MM.1S (cell line): ENCODE measurements at regions not wholly inside any gene's neighbourhood (a gene's known extent, or its start where the extent isn't known, plus 50 kb on each side); places are given as distances from the start of the nearest gene placed in this dataset.
A peak's percentile ranks its signal among the peaks of the same experiment; 100 is the strongest.

ENCODE experiments used
- DNase-seq: peaks from one replicate; pipeline ENCODE4 v3.0.0-alpha.2; 2015
- H2AFZ ChIP-seq: fragments of 300-600 bp; sonication (generic); 2 replicates; pipeline ENCODE4 v1.6.0; 2016; ENCODE audit warnings: antibody characterized with exemption, low read length
- H3F3A ChIP-seq: fragments of 300-600 bp; sonication (generic); 2 replicates; pipeline ENCODE4 v1.6.1; 2016; ENCODE audit warnings: mild to moderate bottlenecking, antibody characterized with exemption, low read length, moderate library complexity, mixed read lengths; ENCODE audit not compliant: insufficient read depth
- H3K27ac ChIP-seq: fragments of 300-600 bp; sonication (generic); 2 replicates; pipeline ENCODE4 v1.5.1; 2016; ENCODE audit warnings: mild to moderate bottlenecking, low read length
- H3K27me3 ChIP-seq: fragments of 300-600 bp; sonication (generic); replicated peaks from 2 replicates; pipeline ENCODE4 v1.6.0; 2016; ENCODE audit warnings: low read length; ENCODE audit not compliant: insufficient read depth
- H3K36me3 ChIP-seq: fragments of 300-600 bp; sonication (generic); replicated peaks from 2 replicates; pipeline ENCODE4 v1.6.1; 2016; ENCODE audit warnings: mild to moderate bottlenecking, low read length, mixed read lengths; ENCODE audit not compliant: insufficient read depth
- H3K4me1 ChIP-seq: fragments of 300-600 bp; sonication (generic); 2 replicates; pipeline ENCODE4 v1.6.1; 2016; ENCODE audit warnings: low read length, mixed read lengths
- H3K4me2 ChIP-seq: fragments of 300-600 bp; sonication (generic); 2 replicates; pipeline ENCODE4 v1.6.0; 2016; ENCODE audit warnings: low read depth, low read length
- H3K4me3 ChIP-seq: fragments of 300-600 bp; sonication (generic); 2 replicates; pipeline ENCODE4 v1.5.1; 2016; ENCODE audit warnings: low read length, mixed read lengths
- H3K79me2 ChIP-seq: fragments of 300-600 bp; sonication (generic); 2 replicates; pipeline ENCODE4 v1.6.1; 2016; ENCODE audit warnings: mixed run types, low read length, mixed read lengths
- H3K9ac ChIP-seq: fragments of 300-600 bp; sonication (generic); 2 replicates; pipeline ENCODE4 v1.6.1; 2016; ENCODE audit warnings: low read length, mixed read lengths
- H3K9me2 ChIP-seq: fragments of 300-600 bp; sonication (generic); replicated peaks from 2 replicates; pipeline ENCODE4 v1.6.1; 2016; ENCODE audit warnings: mild to moderate bottlenecking, low read length, mixed read lengths; ENCODE audit not compliant: insufficient read depth
- H3K9me3 ChIP-seq: fragments of 300-600 bp; sonication (generic); replicated peaks from 2 replicates; pipeline ENCODE4 v1.6.1; 2016; ENCODE audit warnings: mild to moderate bottlenecking, low read length, mixed read lengths; ENCODE audit not compliant: insufficient read depth
- H4K20me1 ChIP-seq: fragments of 300-600 bp; sonication (generic); 2 replicates; pipeline ENCODE4 v1.6.1; 2016; ENCODE audit warnings: mild to moderate bottlenecking, low read length, moderate library complexity, mixed read lengths; ENCODE audit not compliant: insufficient read depth
- CTCF ChIP-seq: fragments of 300-600 bp; sonication (generic); IDR thresholded peaks from 2 replicates; pipeline ENCODE4 v1.5.1; 2016; ENCODE audit warnings: antibody characterized with exemption, low read length, mixed read lengths
- EZH2 ChIP-seq: fragments of 300-600 bp; sonication (generic); optimal IDR thresholded peaks from 2 replicates; pipeline ENCODE3; 2017; ENCODE audit warnings: low read depth, mild to moderate bottlenecking, antibody characterized with exemption, low read length, mixed read lengths
- EZH2phosphoT487 ChIP-seq: fragments of 300-600 bp; sonication (generic); IDR thresholded peaks from 2 replicates; pipeline ENCODE4 v1.6.1; 2018; ENCODE audit warnings: antibody characterized with exemption, low read length

DNA sequence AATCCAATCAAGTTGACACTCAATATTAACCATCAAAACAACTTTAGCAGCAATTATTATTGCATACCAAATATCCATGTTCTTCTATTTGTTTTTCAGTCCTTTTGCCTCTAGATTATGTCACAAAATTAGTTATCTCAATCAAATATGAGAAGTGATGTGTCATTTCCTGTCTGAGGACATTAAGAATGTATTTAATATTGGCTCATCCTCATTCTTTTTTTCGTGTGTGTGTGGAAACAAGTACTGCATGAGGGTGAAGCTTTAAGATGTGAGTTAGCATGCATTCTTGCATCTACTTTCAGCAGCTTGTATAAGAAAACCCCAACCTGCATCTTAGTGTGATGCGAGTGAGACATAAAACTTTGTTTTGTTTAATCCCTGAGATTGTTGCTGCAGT lies 301.4 kb downstream of the GRIA2 start:
- H3K4me2 ChIP-seq, result no peak overlapping the region
- H3K36me3 ChIP-seq, result no peaks in the 10 kb centered on the region
- H3F3A ChIP-seq, result no peaks in the 10 kb centered on the region
- H3K4me1 ChIP-seq, result no peaks in the 10 kb centered on the region
- no peak overlapping the region for H3K9ac ChIP-seq
- no peaks in the 10 kb centered on the region for H3K79me2 ChIP-seq
- no peaks in the 10 kb centered on the region for H3K27me3 ChIP-seq
- H3K27ac ChIP-seq, result no peak overlapping the region
- no peak for DNase-seq
- H3K4me3 ChIP-seq, result no peak overlapping the region
- TF ChIP-seq EZH2, result no peak
- no peak for TF ChIP-seq CTCF
- no peak for TF ChIP-seq EZH2phosphoT487
- H3K9me3 ChIP-seq, result no peaks in the 10 kb centered on the region
- H2AFZ ChIP-seq, result no peak overlapping the region
- no peaks in the 10 kb centered on the region for H4K20me1 ChIP-seq
- H3K9me2 ChIP-seq, result no peaks in the 10 kb centered on the region

- no peak overlapping the region for H3K9ac ChIP-seq
- H3K4me1 ChIP-seq, result no peaks in the 10 kb centered on the region
- DNase-seq, result no peak
- H3K4me2 ChIP-seq, result no peak overlapping the region
- no peaks in the 10 kb centered on the region for H3K36me3 ChIP-seq
- no peaks in the 10 kb centered on the region for H3F3A ChIP-seq
- H3K4me3 ChIP-seq, result no peak overlapping the region
- H4K20me1 ChIP-seq, result no peaks in the 10 kb centered on the region
- H3K27ac ChIP-seq, result no peak overlapping the region
- H3K27me3 ChIP-seq, result no peaks in the 10 kb centered on the region
- no peaks in the 10 kb centered on the region for H3K79me2 ChIP-seq
- H2AFZ ChIP-seq, result no peak overlapping the region
- no peaks in the 10 kb centered on the region for H3K9me2 ChIP-seq
- H3K9me3 ChIP-seq, result no peaks in the 10 kb centered on the region
- TF ChIP-seq EZH2phosphoT487 (no peak), CTCF (peak; percentile 27), EZH2 (no peak)
Observed at GRCh38 chr4:157514711-157515110, 294.2 kb downstream of the GRIA2 start.

DNA sequence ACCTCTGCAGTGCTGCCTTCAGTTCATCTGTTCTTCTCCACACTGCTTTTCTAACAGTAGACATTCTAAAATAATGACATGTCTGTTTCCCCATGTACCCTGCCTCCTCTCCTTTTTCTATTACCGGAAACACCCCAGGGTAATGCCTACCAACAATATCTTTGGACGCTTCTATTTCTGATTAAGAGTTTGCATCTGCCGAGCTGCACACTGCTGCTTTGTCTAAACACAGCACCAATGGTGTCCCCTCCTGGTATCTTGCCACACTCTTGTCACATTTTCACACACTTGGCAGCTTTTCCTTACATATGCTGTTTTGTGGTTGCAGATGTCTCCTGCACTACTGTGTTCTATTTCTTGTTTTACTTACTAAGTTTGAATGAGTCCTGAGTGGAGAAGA lies 288.8 kb downstream of the GRIA2 start:
- Histone ChIP-seq H3K36me3 (no peaks in the 10 kb centered on the region), H4K20me1 (no peaks in the 10 kb centered on the region), H3K4me2 (no peak overlapping the region), H3K9ac (no peak overlapping the region), H3K4me1 (no peaks in the 10 kb centered on the region), H3K4me3 (no peak overlapping the region), H3K9me2 (no peaks in the 10 kb centered on the region), H3K79me2 (no peaks in the 10 kb centered on the region), H2AFZ (no peak overlapping the region), H3K27me3 (no peaks in the 10 kb centered on the region), H3K27ac (no peak overlapping the region), H3F3A (no peaks in the 10 kb centered on the region), H3K9me3 (no peaks in the 10 kb centered on the region)
- TF ChIP-seq EZH2, result no peak
- TF ChIP-seq EZH2phosphoT487, result no peak
- no peak for TF ChIP-seq CTCF
- DNase-seq, result peak; percentile 22
